Right lobe of liver (tissue), 4 donors: ENCODE measurements at regions not wholly inside any gene's neighbourhood (a gene's known extent, or its start where the extent isn't known, plus 50 kb on each side); places are given as distances from the start of the nearest gene placed in this dataset.

Experiments used
- POLR2A ChIP-seq: fragments of 450-650 bp; IDR thresholded peaks from one replicate; pipeline ENCODE4 v1.6.1; 2017; ENCODE audit warnings: antibody characterized with exemption, mild to moderate bottlenecking
- TF ChIP-seq, protein P1 (sequence below), 4 donors: fragments of 200-600 bp in 3 of 4; fragments of 450-650 bp in 1 of 4; IDR thresholded peaks; one replicate each; pipeline versions ENCODE4 v1.5.1 to v1.8.0; 2016 to 2022; ENCODE audit warnings: antibody characterized with exemption in 4 of 4, mild to moderate bottlenecking in 2 of 4
- donor health status: DM: no; HTN: no; CAD: no.
- donor health status: DM: no; HTN: no; CAD: no.
- donor health status: DM: no; HTN: yes; CAD: no.

DNA sequence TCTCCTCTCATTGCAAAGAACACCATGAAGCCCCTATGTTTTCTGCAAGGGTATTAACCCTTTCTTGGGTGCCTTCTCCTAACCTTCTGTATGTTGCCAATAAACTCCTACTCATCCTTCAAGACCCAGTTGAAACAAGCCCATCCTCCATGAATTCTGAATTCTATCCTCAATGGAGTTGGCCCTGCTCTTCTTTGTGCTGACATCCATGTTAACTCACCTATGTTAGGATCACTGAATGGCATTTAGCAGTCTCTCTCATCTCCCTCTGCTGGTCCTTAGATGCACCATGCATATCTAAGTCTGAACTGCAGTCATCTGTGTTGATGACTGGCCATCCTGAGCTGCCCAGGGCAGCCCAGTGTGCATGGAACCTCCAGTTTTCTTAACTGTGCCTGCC is 129.8 kb downstream of the BUB3 start:
- TF ChIP-seq, protein P1, sequence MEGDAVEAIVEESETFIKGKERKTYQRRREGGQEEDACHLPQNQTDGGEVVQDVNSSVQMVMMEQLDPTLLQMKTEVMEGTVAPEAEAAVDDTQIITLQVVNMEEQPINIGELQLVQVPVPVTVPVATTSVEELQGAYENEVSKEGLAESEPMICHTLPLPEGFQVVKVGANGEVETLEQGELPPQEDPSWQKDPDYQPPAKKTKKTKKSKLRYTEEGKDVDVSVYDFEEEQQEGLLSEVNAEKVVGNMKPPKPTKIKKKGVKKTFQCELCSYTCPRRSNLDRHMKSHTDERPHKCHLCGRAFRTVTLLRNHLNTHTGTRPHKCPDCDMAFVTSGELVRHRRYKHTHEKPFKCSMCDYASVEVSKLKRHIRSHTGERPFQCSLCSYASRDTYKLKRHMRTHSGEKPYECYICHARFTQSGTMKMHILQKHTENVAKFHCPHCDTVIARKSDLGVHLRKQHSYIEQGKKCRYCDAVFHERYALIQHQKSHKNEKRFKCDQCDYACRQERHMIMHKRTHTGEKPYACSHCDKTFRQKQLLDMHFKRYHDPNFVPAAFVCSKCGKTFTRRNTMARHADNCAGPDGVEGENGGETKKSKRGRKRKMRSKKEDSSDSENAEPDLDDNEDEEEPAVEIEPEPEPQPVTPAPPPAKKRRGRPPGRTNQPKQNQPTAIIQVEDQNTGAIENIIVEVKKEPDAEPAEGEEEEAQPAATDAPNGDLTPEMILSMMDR (IDR thresholded peaks at IDR 0.05) = peak in 3 of 4 donors; percentile 6 to 20 (median 19)
- no peak for TF ChIP-seq POLR2A
